SK-N-SH treated with all-trans-retinoic acid at 6 μM for 48 hours (cell line): ENCODE measurements at regions not wholly inside any gene's neighbourhood (a gene's known extent, or its start where the extent isn't known, plus 50 kb on each side); places are given as distances from the start of the nearest gene placed in this dataset.

ENCODE experiments used
- ATAC-seq: fragments of 200-7000 bp; cut with Tn5 transposase; 3 replicates; pipeline ENCODE4 v1.9.1; 2020; ENCODE audit warnings: mild to moderate bottlenecking, moderate library complexity
- ARNTL ChIP-seq: fragments of 450-650 bp; formaldehyde crosslinking; IDR thresholded peaks from 2 replicates; pipeline ENCODE4 v1.5.0; 2020; ENCODE audit warnings: low read depth, mild to moderate bottlenecking, moderate library complexity, borderline replicate concordance
- BACH2 ChIP-seq: fragments of 250-450 bp; sonication (Bioruptor Pico); IDR thresholded peaks from 2 replicates; pipeline ENCODE4 v1.9.0; 2021; ENCODE audit warnings: mild to moderate bottlenecking, borderline replicate concordance
- CREB5 ChIP-seq: fragments of 250-450 bp; sonication (Bioruptor Pico); IDR thresholded peaks from 2 replicates; pipeline ENCODE4 v1.5.1; 2020; ENCODE audit warnings: low read depth, mild to moderate bottlenecking, moderate library complexity
- CSDC2 ChIP-seq: fragments of 250-450 bp; sonication (Bioruptor Pico); IDR thresholded peaks from 2 replicates; pipeline ENCODE4 v1.5.0; 2020; ENCODE audit warnings: mild to moderate bottlenecking, moderate library complexity
- CSRNP3 ChIP-seq: fragments of 250-450 bp; sonication (Bioruptor Pico); IDR thresholded peaks from 2 replicates; pipeline ENCODE4 v1.5.1; 2021; ENCODE audit warnings: mild to moderate bottlenecking, moderate library complexity
- ESRRG ChIP-seq: fragments of 250-450 bp; sonication (Bioruptor Pico); IDR thresholded peaks from 2 replicates; pipeline ENCODE4 v1.6.1; 2021; ENCODE audit warnings: mild to moderate bottlenecking
- GLIS3 ChIP-seq: fragments of 250-450 bp; sonication (Bioruptor Pico); IDR thresholded peaks from 2 replicates; pipeline ENCODE4 v1.5.0; 2020; ENCODE audit warnings: mild to moderate bottlenecking, moderate library complexity
- ISL1 ChIP-seq: fragments of 250-450 bp; sonication (Bioruptor Pico); IDR thresholded peaks from 2 replicates; pipeline ENCODE4 v2.1.2; 2022; ENCODE audit warnings: mild to moderate bottlenecking, moderate library complexity
- PATZ1 ChIP-seq: fragments of 250-450 bp; sonication (Bioruptor Pico); IDR thresholded peaks from 2 replicates; pipeline ENCODE4 v1.8.0; 2020; ENCODE audit warnings: mild to moderate bottlenecking, moderate library complexity, borderline replicate concordance
- TCF4 ChIP-seq: fragments of 250-450 bp; sonication (Bioruptor Pico); IDR thresholded peaks from 2 replicates; pipeline ENCODE4 v1.8.0; 2021; ENCODE audit warnings: mild to moderate bottlenecking, moderate library complexity, borderline replicate concordance
- TOX ChIP-seq: fragments of 250-450 bp; sonication (Bioruptor Pico); IDR thresholded peaks from 2 replicates; pipeline ENCODE4 v1.8.0; 2021; ENCODE audit warnings: mild to moderate bottlenecking, moderate library complexity, borderline replicate concordance
- TSHZ2 ChIP-seq: fragments of 250-450 bp; sonication (Bioruptor Pico); IDR thresholded peaks from 2 replicates; pipeline ENCODE4 v1.5.0; 2020; ENCODE audit warnings: mild to moderate bottlenecking, moderate library complexity
- ZFP3 ChIP-seq: fragments of 250-450 bp; sonication (Bioruptor Pico); IDR thresholded peaks from 2 replicates; pipeline ENCODE4 v1.5.0; 2020; ENCODE audit warnings: mild to moderate bottlenecking, moderate library complexity
- ZFP30 ChIP-seq: fragments of 450-650 bp; formaldehyde crosslinking; IDR thresholded peaks from 2 replicates; pipeline ENCODE4 v1.5.0; 2022; ENCODE audit warnings: mild to moderate bottlenecking, moderate library complexity
- ZNF565 ChIP-seq: fragments of 450-650 bp; formaldehyde crosslinking; conservative IDR thresholded peaks from 2 replicates; pipeline ENCODE4 v1.5.0; 2020; ENCODE audit warnings: low read depth, mild to moderate bottlenecking, moderate library complexity
- ZNF70 ChIP-seq: fragments of 450-650 bp; formaldehyde crosslinking; IDR thresholded peaks from 2 replicates; pipeline ENCODE4 v1.5.0; 2020; ENCODE audit warnings: mild to moderate bottlenecking, moderate library complexity
- ZNF8 ChIP-seq: fragments of 450-650 bp; formaldehyde crosslinking; IDR thresholded peaks from 2 replicates; pipeline ENCODE4 v1.5.0; 2020; ENCODE audit warnings: mild to moderate bottlenecking, moderate library complexity
- TF ChIP-seq, protein P1 (sequence below): fragments of 250-450 bp; sonication (Bioruptor Pico); IDR thresholded peaks from 2 replicates; pipeline ENCODE4 v1.8.0; 2021; ENCODE audit warnings: low read depth, mild to moderate bottlenecking, moderate library complexity, borderline replicate concordance

DNA sequence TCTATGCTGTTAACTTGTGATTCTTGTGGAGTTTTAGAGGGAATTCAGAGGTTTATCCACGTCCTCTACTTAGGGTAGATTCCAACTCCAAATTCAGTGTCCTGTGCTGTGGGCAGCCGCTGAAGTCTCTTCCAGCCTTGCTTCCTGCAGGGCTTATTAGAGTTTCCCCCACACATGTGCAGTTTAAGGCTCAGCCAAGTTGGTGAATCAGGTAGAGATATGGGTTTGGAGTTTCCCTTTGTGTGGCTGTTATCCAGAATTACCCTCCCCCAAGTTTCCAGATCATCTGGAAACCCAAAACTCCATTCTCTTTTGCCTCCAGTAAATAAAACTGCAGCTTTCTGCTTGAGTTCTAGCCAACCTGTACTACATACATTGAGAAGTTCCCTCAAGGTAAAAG, 853.7 kb downstream of the GALC start (continued):
- TF ChIP-seq TSHZ2 (no peak), ESRRG (no peak), GLIS3 (CRISPR knock-in tag) (no peak)

- no peak for ATAC-seq
Measured at GRCh38 chr14:87133073-87133801, 859.7 kb downstream of the GALC start.

DNA sequence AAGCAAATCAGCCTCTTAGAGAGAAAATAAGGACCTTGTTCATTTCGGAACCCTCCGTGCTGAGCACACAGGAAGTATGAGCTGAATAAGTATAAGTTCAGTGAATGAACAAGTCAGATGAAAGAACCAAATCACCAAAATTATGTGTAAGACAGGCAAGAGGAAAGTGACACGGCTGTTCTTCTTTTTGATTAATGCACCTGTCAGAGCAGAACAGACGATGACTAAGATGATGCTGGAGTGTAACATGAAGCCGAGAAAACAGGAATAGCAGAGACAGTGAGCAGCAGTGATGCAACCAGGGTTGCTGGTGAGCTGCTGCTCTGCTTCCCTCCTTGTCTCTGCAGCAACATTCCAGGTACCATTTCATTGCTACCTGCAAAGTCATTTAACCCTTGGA, 861.1 kb downstream of the GALC start:
- ATAC-seq = no peak
- TF ChIP-seq ZNF8 (CRISPR knock-in tag) = no peak
- TF ChIP-seq CREB5 (CRISPR knock-in tag) = no peak
- no peak for TF ChIP-seq ARNTL (CRISPR knock-in tag)
- no peak for TF ChIP-seq ZFP30
- TF ChIP-seq CSRNP3 (CRISPR knock-in tag) = no peak
- TF ChIP-seq, all 23 proteins: peak for 0

More at GRCh38 chr14:87133073-87133801, 859.7 kb downstream of the GALC start:
- TF ChIP-seq, protein P1, sequence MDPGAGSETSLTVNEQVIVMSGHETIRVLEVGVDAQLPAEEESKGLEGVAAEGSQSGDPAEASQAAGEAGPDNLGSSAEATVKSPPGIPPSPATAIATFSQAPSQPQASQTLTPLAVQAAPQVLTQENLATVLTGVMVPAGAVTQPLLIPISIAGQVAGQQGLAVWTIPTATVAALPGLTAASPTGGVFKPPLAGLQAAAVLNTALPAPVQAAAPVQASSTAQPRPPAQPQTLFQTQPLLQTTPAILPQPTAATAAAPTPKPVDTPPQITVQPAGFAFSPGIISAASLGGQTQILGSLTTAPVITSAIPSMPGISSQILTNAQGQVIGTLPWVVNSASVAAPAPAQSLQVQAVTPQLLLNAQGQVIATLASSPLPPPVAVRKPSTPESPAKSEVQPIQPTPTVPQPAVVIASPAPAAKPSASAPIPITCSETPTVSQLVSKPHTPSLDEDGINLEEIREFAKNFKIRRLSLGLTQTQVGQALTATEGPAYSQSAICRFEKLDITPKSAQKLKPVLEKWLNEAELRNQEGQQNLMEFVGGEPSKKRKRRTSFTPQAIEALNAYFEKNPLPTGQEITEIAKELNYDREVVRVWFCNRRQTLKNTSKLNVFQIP (CRISPR knock-in tag) = no peak
- TF ChIP-seq ESRRG (no peak), TOX (CRISPR knock-in tag) (no peak), ZFP3 (CRISPR knock-in tag) (no peak), ZNF565 (no peak), CSRNP3 (CRISPR knock-in tag) (no peak), ARNTL (CRISPR knock-in tag) (no peak), PATZ1 (CRISPR knock-in tag) (no peak), BACH2 (CRISPR knock-in tag) (no peak), ZNF8 (CRISPR knock-in tag) (no peak), ISL1 (CRISPR knock-in tag) (no peak), ZNF70 (CRISPR knock-in tag) (no peak), CSDC2 (CRISPR knock-in tag) (no peak), TCF4 (CRISPR knock-in tag) (no peak)
